ENCODE measurements at regions not wholly inside any gene's neighbourhood (a gene's known extent, or its start where the extent isn't known, plus 50 kb on each side); places are given as distances from the start of the nearest gene placed in this dataset.
A peak's percentile ranks its signal among the peaks of the same experiment; 100 is the strongest.

- Histone ChIP-seq H3K4me3 (ENCODE audit: insufficient read depth, low read length) (no peak overlapping the region), H3K4me1 (ENCODE audit: insufficient read depth, low read length) (no peaks in the 10 kb centered on the region), H3K27me3 (ENCODE audit: insufficient read depth, low read length) (no peaks in the 10 kb centered on the region), H4K20me1 (ENCODE audit: insufficient read depth, low read length) (peaks cover 4% of the 10 kb centered on the region), H2AFZ (ENCODE audit: low read length) (no peak overlapping the region), H3K27ac (ENCODE audit: low read depth, low read length) (no peak overlapping the region), H3K36me3 (ENCODE audit: insufficient read depth, low read length) (no peaks in the 10 kb centered on the region), H3K4me2 (ENCODE audit: insufficient read depth, low read length) (no peak overlapping the region), H3K9me3 (ENCODE audit: low read depth, low read length) (no peaks in the 10 kb centered on the region), H3K79me2 (ENCODE audit: insufficient read depth, low read length) (no peaks in the 10 kb centered on the region)
- no peak for TF ChIP-seq CTCF (IDR thresholded peaks at IDR 0.05; ENCODE audit: extremely low read depth, low read depth, low read length)
- no peak for DNase-seq (ENCODE audit: insufficient read length, low spot score, missing footprints)
These were observed 69.0 kb downstream of the GGTLC2 start for GRCh38 chr22:22713416-22713815.

GRCh38 chr22:22714600-22715335 is 70.4 kb downstream of the GGTLC2 start:
- DNase-seq (ENCODE audit: insufficient read length, low spot score, missing footprints) = no peak
- no peaks in the 10 kb centered on the region for H3K4me1 ChIP-seq (ENCODE audit: insufficient read depth, low read length)
- no peak for TF ChIP-seq CTCF (IDR thresholded peaks at IDR 0.05; ENCODE audit: extremely low read depth, low read depth, low read length)

GRCh38 chr22:22716136-22716665 is 71.8 kb downstream of the GGTLC2 start:
- DNase-seq (ENCODE audit: insufficient read length, low spot score, missing footprints) = no peak
- TF ChIP-seq CTCF (IDR thresholded peaks at IDR 0.05; ENCODE audit: extremely low read depth, low read depth, low read length) = no peak
- Histone ChIP-seq H2AFZ (ENCODE audit: low read length) (no peak overlapping the region), H3K36me3 (ENCODE audit: insufficient read depth, low read length) (no peaks in the 10 kb centered on the region), H3K4me2 (ENCODE audit: insufficient read depth, low read length) (no peak overlapping the region), H3K4me1 (ENCODE audit: insufficient read depth, low read length) (peaks cover 6% of the 10 kb centered on the region), H3K79me2 (ENCODE audit: insufficient read depth, low read length) (no peaks in the 10 kb centered on the region), H3K27me3 (ENCODE audit: insufficient read depth, low read length) (no peaks in the 10 kb centered on the region), H3K4me3 (ENCODE audit: insufficient read depth, low read length) (no peak overlapping the region), H3K9me3 (ENCODE audit: low read depth, low read length) (no peaks in the 10 kb centered on the region), H4K20me1 (ENCODE audit: insufficient read depth, low read length) (no peaks in the 10 kb centered on the region), H3K27ac (ENCODE audit: low read depth, low read length) (no peak overlapping the region)

More at GRCh38 chr22:22714600-22715335, 70.4 kb downstream of the GGTLC2 start:
- H3K27ac ChIP-seq (ENCODE audit: low read depth, low read length) = no peak overlapping the region
- no peaks in the 10 kb centered on the region for H3K27me3 ChIP-seq (ENCODE audit: insufficient read depth, low read length)
- H2AFZ ChIP-seq (ENCODE audit: low read length) = no peak overlapping the region
- H3K79me2 ChIP-seq (ENCODE audit: insufficient read depth, low read length) = no peaks in the 10 kb centered on the region
- H4K20me1 ChIP-seq (ENCODE audit: insufficient read depth, low read length) = peaks cover 4% of the 10 kb centered on the region
- H3K9me3 ChIP-seq (ENCODE audit: low read depth, low read length) = no peaks in the 10 kb centered on the region
- H3K4me2 ChIP-seq (ENCODE audit: insufficient read depth, low read length) = no peak overlapping the region
- no peaks in the 10 kb centered on the region for H3K36me3 ChIP-seq (ENCODE audit: insufficient read depth, low read length)
- H3K4me3 ChIP-seq (ENCODE audit: insufficient read depth, low read length) = no peak overlapping the region

- no peak overlapping the region for H2AFZ ChIP-seq (ENCODE audit: low read length)
- H3K4me3 ChIP-seq (ENCODE audit: insufficient read depth, low read length) = no peak overlapping the region
- H3K4me1 ChIP-seq (ENCODE audit: insufficient read depth, low read length) = peaks cover 18% of the 10 kb centered on the region
- DNase-seq (ENCODE audit: insufficient read length, low spot score, missing footprints) = peak; percentile 35
- TF ChIP-seq CTCF (IDR thresholded peaks at IDR 0.05; ENCODE audit: extremely low read depth, low read depth, low read length) = no peak
- H3K9me3 ChIP-seq (ENCODE audit: low read depth, low read length) = no peaks in the 10 kb centered on the region
- H3K79me2 ChIP-seq (ENCODE audit: insufficient read depth, low read length) = no peaks in the 10 kb centered on the region
- H3K36me3 ChIP-seq (ENCODE audit: insufficient read depth, low read length) = no peaks in the 10 kb centered on the region
- no peaks in the 10 kb centered on the region for H4K20me1 ChIP-seq (ENCODE audit: insufficient read depth, low read length)
- H3K27me3 ChIP-seq (ENCODE audit: insufficient read depth, low read length) = no peaks in the 10 kb centered on the region
- H3K4me2 ChIP-seq (ENCODE audit: insufficient read depth, low read length) = no peak overlapping the region
- no peak overlapping the region for H3K27ac ChIP-seq (ENCODE audit: low read depth, low read length)
These were observed 73.2 kb downstream of the GGTLC2 start for GRCh38 chr22:22717664-22718063.
